Uterus (tissue), 3 donors: ENCODE measurements at regions not wholly inside any gene's neighbourhood (a gene's known extent, or its start where the extent isn't known, plus 50 kb on each side); places are given as distances from the start of the nearest gene placed in this dataset.

Experiments used
- DNase-seq, 2 donors: peaks; one replicate each; pipeline ENCODE4 v3.0.0-alpha.2; 2019 to 2020
- H3K27ac ChIP-seq, 2 donors: fragments of 200-600 bp; sonication (generic); 1 replicate in 1 of 2; 2 replicates in 1 of 2; pipeline ENCODE4 v1.5.1; 2016 to 2018
- H3K27me3 ChIP-seq, 2 donors: fragments of 200-600 bp; sonication (generic); one replicate each; pipeline ENCODE4 v1.5.1; 2018 to 2019; ENCODE audit warnings: control low read depth in 1 of 2
- H3K36me3 ChIP-seq, 2 donors: fragments of 200-600 bp; sonication (generic); one replicate each; pipeline ENCODE4 v1.5.1; 2019; ENCODE audit warnings: control low read depth in 1 of 2
- H3K4me1 ChIP-seq, 2 donors: fragments of 200-600 bp; sonication (generic); one replicate each; pipeline ENCODE4 v1.5.1; 2018 to 2019; ENCODE audit warnings: control low read depth in 1 of 2
- H3K4me3 ChIP-seq, 2 donors: fragments of 200-600 bp; sonication (generic); 1 replicate in 1 of 2; 2 replicates in 1 of 2; pipeline ENCODE4 v1.5.1; 2018 to 2019; ENCODE audit warnings: mild to moderate bottlenecking in 1 of 2
- H3K9me3 ChIP-seq, 2 donors: fragments of 200-600 bp; sonication (generic); one replicate each; pipeline ENCODE4 v1.5.1; 2019; ENCODE audit warnings: control low read depth in 1 of 2
- CTCF ChIP-seq, 4 experiments: fragments of 200-600 bp in 2 of 4; fragments of 450-650 bp in 2 of 4; sonication (generic) in 2 of 4; IDR thresholded peaks; one replicate each; pipeline ENCODE4 v1.5.1; 2016 to 2019; ENCODE audit warnings: antibody characterized with exemption in 4 of 4, mild to moderate bottlenecking in 2 of 4, moderate library complexity in 1 of 4
- POLR2A ChIP-seq, 2 donors: fragments of 450-650 bp; IDR thresholded peaks; one replicate each; pipeline ENCODE4 v1.6.1; 2016; ENCODE audit warnings: antibody characterized with exemption in 2 of 2, mild to moderate bottlenecking in 1 of 2, moderate library complexity in 1 of 2
- intact Hi-C: fragments of 100-400 bp; cut with DNase I; formaldehyde crosslinking; loops from one replicate; pipeline ENCODE4 v1.15.1; 2023; ENCODE audit warnings: low total_unique reads
- donor health status: DM: yes; HTN: yes; CAD: no.

DNA sequence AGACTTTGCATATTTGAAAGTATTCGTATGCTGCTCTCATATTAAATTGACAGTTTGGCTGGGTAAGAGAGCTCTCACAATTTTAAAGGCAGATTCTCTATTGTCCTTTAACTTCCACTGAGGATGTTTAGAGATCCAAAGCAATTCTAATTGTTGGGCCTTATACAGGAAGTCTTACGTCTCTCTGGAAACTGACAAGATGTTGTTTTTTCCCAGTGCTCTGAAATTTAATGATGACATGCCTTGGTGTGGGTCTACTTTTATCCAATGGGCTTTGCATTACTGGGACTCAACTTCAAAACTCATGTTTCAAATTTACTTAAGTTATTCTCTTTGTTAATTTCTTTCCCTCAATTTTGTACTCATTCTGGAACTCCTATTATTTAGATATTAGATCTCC lies 191.5 kb downstream of the SNX18 start:
- intact Hi-C loops, result no loop called here
- Histone ChIP-seq H3K4me1 (peaks cover 0 to 3% of the 10 kb centered on the region in 2 donors), H3K4me3 (no peak overlapping the region), H3K36me3 (no peaks in the 10 kb centered on the region), H3K27me3 (no peaks in the 10 kb centered on the region), H3K27ac (no peak overlapping the region), H3K9me3 (no peaks in the 10 kb centered on the region)
- TF ChIP-seq CTCF (IDR thresholded peaks at IDR 0.05), result no peak
- no peak for DNase-seq

GRCh38 chr5:54707841-54708240 lies 190.3 kb downstream of the SNX18 start:
- H3K36me3 ChIP-seq, result no peaks in the 10 kb centered on the region
- no peaks in the 10 kb centered on the region for H3K4me1 ChIP-seq
- no peak overlapping the region for H3K27ac ChIP-seq
- no peaks in the 10 kb centered on the region for H3K27me3 ChIP-seq
- DNase-seq, result no peak
- no peak for TF ChIP-seq POLR2A (IDR thresholded peaks at IDR 0.05)
- no peak overlapping the region for H3K4me3 ChIP-seq
- intact Hi-C loops, result no loop called here
- H3K9me3 ChIP-seq, result no peaks in the 10 kb centered on the region

DNA sequence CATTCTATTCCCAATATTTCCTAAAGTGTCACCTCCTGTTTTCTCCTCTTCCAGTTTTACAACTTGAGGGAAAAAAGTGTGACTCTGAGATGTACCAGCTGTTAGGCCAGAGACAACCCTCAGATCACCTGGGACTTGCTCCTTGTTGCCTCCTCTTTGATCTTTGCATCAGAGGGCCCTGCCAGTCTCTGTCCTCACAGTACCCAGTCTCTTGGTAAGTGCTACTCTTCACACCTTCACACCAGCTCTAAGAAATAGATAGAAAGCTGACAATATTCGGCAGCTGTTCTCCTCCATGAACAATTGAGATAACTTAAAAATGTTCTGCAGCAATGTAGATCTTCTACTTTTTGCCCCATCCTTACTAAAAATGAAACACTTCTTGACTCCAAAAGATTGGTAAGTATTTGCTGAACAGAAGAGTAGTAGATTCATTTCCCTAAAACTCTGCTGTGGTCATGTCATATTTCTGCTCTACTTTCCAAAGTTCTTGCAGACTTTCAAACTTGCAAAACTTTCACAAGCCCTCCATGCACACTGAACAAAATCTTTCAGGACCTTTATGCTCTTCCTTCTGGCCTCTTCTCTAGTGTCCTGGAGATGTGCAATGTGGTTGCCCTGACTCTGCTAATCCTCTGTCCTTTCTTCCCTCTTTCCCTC lies 188.6 kb downstream of the SNX18 start:
- intact Hi-C loops, result no loop called here
- Histone ChIP-seq H3K9me3 (no peaks in the 10 kb centered on the region), H3K36me3 (no peaks in the 10 kb centered on the region), H3K27ac (no peak overlapping the region), H3K4me1 (peaks cover 0 to 6% of the 10 kb centered on the region in 2 donors), H3K4me3 (no peak overlapping the region), H3K27me3 (no peaks in the 10 kb centered on the region)
- no peak for TF ChIP-seq POLR2A (IDR thresholded peaks at IDR 0.05)
- TF ChIP-seq CTCF (IDR thresholded peaks at IDR 0.05), result no peak
- DNase-seq, result no peak

DNA sequence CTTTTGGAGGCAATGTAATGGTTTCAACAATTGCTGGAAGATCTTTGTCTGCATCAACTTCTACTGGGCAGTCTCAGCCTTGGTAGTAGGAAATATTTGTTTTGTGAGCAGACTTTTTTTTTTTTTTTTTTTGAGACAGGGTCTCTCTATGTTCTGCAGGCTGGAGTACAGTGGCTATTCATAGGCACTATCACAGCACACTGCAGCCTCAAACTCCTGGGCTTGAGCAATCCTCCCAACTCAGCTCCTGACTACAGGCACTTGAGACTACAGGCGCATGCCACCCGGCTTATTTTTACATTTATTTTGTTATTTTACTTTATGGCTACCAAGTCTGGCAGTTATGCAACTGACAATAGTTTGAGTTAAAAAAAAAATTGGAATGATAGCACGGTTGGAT lies 187.3 kb downstream of the SNX18 start:
- intact Hi-C loops, result no loop called here
- H3K4me3 ChIP-seq, result no peak overlapping the region
- H3K27ac ChIP-seq, result no peak overlapping the region
- H3K9me3 ChIP-seq, result no peaks in the 10 kb centered on the region
- no peaks in the 10 kb centered on the region for H3K27me3 ChIP-seq
- TF ChIP-seq CTCF (IDR thresholded peaks at IDR 0.05) (no peak), POLR2A (IDR thresholded peaks at IDR 0.05) (no peak)
- peaks cover 0 to 6% of the 10 kb centered on the region in 2 donors for H3K4me1 ChIP-seq
- no peaks in the 10 kb centered on the region for H3K36me3 ChIP-seq
- no peak for DNase-seq

DNA sequence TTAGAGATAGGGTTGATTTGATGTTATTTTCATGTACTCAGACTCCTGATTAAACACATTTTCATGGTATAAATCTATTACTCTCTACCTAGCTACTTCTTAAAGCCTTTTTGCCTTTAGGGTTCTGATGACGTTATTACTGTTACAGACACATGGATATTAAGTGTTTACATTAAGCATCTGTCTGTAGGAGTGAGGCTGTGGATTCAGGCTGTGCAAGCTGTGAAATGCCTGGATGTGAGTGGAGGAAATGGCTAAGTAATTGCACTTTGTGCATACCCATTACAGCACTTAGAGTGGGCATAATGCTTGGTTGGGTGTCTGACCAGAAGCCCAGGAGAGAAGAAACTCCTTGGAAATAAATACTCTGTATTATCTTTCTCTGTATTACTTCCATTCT lies 186.8 kb downstream of the SNX18 start:
- intact Hi-C loops, result no loop called here
- TF ChIP-seq CTCF (IDR thresholded peaks at IDR 0.05), result no peak
- TF ChIP-seq POLR2A (IDR thresholded peaks at IDR 0.05), result no peak
- no peak overlapping the region for H3K27ac ChIP-seq
- H3K4me3 ChIP-seq, result no peak overlapping the region
- H3K9me3 ChIP-seq, result no peaks in the 10 kb centered on the region
- H3K36me3 ChIP-seq, result no peaks in the 10 kb centered on the region
- peaks cover 0 to 6% of the 10 kb centered on the region in 2 donors for H3K4me1 ChIP-seq
- DNase-seq, result no peak
- no peaks in the 10 kb centered on the region for H3K27me3 ChIP-seq
